ENCODE measurements at regions not wholly inside any gene's neighbourhood (a gene's known extent, or its start where the extent isn't known, plus 50 kb on each side); places are given as distances from the start of the nearest gene placed in this dataset.
A peak's percentile ranks its signal among the peaks of the same experiment; 100 is the strongest.

DNA sequence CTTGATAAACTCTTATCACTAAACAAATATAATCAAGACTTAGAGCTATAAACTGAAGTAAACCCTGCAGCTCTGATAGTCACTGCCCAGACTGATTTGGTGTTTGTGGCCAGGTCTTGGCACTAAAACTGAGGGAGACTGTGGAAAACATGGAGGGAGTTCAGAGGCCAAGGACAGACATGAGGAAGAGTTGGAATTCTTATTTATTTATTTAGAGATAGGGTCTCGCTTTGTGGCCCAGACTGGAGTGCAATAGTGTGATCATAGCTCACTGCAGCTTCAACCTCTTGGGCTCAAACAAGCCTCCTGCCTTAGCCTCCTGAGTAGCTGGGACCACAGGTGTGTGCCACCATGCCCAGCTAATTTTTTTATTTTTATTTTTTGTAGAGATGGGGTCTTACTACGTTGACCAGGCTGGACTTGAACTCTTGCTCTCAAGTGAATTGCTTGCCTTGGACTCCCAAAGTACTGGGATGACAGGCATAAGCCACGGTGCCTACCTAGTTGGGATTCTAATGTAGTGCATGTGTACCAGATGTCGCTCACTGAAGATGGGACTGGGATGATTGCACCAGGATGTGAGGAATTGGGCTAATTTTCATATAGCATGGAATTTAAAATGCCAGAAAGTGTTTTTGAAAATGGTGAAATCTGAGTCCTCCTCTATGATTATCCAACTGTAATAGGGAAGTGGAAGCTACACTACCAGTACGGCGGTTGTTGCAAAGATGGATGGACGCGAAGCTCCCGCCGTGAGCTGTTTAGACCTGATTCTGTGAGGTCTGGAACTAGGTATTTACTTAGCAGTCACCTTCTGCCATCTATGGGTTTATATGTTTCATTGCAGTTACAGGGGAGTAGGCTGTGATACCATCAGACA is 52.7 kb upstream of the CTLA4 start:
- peak; percentile 82 for DNase-seq

DNA sequence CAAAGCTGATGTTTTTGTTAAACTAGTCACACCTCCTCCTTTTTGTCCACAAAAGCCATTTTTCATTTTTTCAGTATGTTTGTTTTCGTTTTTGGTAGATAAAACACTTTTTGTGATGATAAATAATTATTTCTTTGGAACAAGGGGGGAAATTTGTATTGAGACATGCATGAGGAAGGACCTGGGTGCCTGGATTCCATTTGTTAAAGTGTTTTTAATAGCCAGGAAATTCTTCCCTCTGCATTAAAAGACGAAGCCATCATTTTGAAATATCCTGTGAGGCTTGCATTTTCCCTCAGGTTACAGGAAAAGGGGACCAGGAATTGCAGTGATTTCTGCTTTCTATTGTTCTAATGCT is 52.1 kb upstream of the CTLA4 start:
- DNase-seq: no peak

DNA sequence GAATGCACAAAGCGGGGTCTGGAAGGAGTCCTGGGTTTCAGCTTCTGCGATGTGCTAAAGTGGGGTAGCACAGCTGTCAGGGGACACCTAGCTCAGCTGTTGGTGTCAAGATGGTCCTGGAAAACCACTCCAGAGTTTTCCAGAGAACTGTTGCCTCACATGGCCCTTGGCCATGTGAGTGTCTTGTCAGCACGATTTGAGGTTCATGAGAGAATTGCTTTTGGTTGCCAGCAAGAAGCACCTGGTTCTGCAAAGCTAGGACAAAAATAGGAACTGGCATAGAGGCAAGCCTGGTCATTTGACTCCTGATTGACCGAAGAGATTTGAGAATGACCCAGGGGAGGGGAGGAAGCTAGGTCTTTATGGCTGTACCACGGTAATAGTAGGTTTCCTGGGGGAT is 50.4 kb upstream of the CTLA4 start:
- no peak for DNase-seq

All from CD4-positive, alpha-beta T cell treated with Interleukin-17A for 1 hour (primary cell).